ENCODE measurements at regions not wholly inside any gene's neighbourhood (a gene's known extent, or its start where the extent isn't known, plus 50 kb on each side); places are given as distances from the start of the nearest gene placed in this dataset.
"Not testable (repeated sequence)": the region's sequence is repeated elsewhere in the genome, so short reads cannot be mapped to it uniquely, and the experiment has no call there.

GRCh38 chr6:137717074-137718073 is 149.7 kb upstream of the TNFAIP3 start:
- peak overlapping the region; percentile 47 to 60 (median 58) for H3K4me3 Mint-ChIP-seq
- Histone ChIP-seq H3K27me3 (ENCODE audit: control insufficient read depth, insufficient read depth, low read length) (no peaks in the 10 kb centered on the region), H3K27ac (ENCODE audit: insufficient read depth, low read length, poor library complexity, severe bottlenecking) (peak overlapping the region; percentile 79), H3K9me3 (ENCODE audit: control insufficient read depth in 2 of 2, low read length in 2 of 2) (no peaks in the 10 kb centered on the region), H3K4me3 (ENCODE audit: low read depth, low read length) (no peak overlapping the region), H3K36me3 (ENCODE audit: control insufficient read depth, insufficient read depth, low read length) (no peaks in the 10 kb centered on the region), H3K4me1 (ENCODE audit: control insufficient read depth, insufficient read depth, low read length, poor library complexity, severe bottlenecking) (peaks cover 26% of the 10 kb centered on the region)
- H3K9me3 Mint-ChIP-seq, result peaks cover 0 to 2% (median 0%) of the 10 kb centered on the region in 7 donors
- peaks cover 18 to 48% (median 30%) of the 10 kb centered on the region in 4 donors for H3K4me1 Mint-ChIP-seq
- peak overlapping the region; percentile 92 to 98 (median 94) for H3K27ac Mint-ChIP-seq
- no peaks in the 10 kb centered on the region for H3K27me3 Mint-ChIP-seq
- DNase-seq (peak; percentile 69 to 71 (median 71)), ATAC-seq (ENCODE audit: low read depth in 2 of 2) (peak; percentile 50 to 61)
- no peaks in the 10 kb centered on the region for H3K36me3 Mint-ChIP-seq

- H3K9me3 ChIP-seq (ENCODE audit: control insufficient read depth in 2 of 2, low read length in 2 of 2); H3K36me3 Mint-ChIP-seq; H3K27me3 Mint-ChIP-seq; H3K27me3 ChIP-seq (ENCODE audit: control insufficient read depth, insufficient read depth, low read length); ATAC-seq (ENCODE audit: low read depth in 2 of 2); H3K4me3 ChIP-seq (ENCODE audit: low read depth, low read length); H3K9me3 Mint-ChIP-seq; H3K27ac ChIP-seq (ENCODE audit: insufficient read depth, low read length, poor library complexity, severe bottlenecking); H3K36me3 ChIP-seq (ENCODE audit: control insufficient read depth, insufficient read depth, low read length); DNase-seq: not testable (repeated sequence)
- H3K4me1 ChIP-seq (ENCODE audit: control insufficient read depth, insufficient read depth, low read length, poor library complexity, severe bottlenecking), result peaks cover 26% of the 10 kb centered on the region
- Mint-ChIP-seq H3K4me3 (peak overlapping the region in 1 of 4 donors; percentile 38), H3K4me1 (peaks cover 24 to 52% (median 35%) of the 10 kb centered on the region in 4 donors), H3K27ac (peak overlapping the region in 1 of 3 donors; percentile 52)
Observed at GRCh38 chr6:137718903-137719302, 148.2 kb upstream of the TNFAIP3 start.

GRCh38 chr6:137722749-137723272 is 144.2 kb upstream of the TNFAIP3 start:
- Histone ChIP-seq H3K9me3 (ENCODE audit: control insufficient read depth in 2 of 2, low read length in 2 of 2) (no peaks in the 10 kb centered on the region), H3K27me3 (ENCODE audit: control insufficient read depth, insufficient read depth, low read length) (peaks cover 2% of the 10 kb centered on the region), H3K4me3 (ENCODE audit: low read depth, low read length) (no peak overlapping the region), H3K4me1 (ENCODE audit: control insufficient read depth, insufficient read depth, low read length, poor library complexity, severe bottlenecking) (no peaks in the 10 kb centered on the region), H3K27ac (ENCODE audit: insufficient read depth, low read length, poor library complexity, severe bottlenecking) (no peak overlapping the region), H3K36me3 (ENCODE audit: control insufficient read depth, insufficient read depth, low read length) (no peaks in the 10 kb centered on the region)
- Mint-ChIP-seq H3K4me1 (peaks cover 5 to 13% (median 8%) of the 10 kb centered on the region in 4 donors), H3K36me3 (no peaks in the 10 kb centered on the region), H3K27me3 (peaks cover 4% of the 10 kb centered on the region), H3K4me3 (no peak overlapping the region), H3K27ac (peak overlapping the region in 2 of 3 donors; percentile 37 to 47), H3K9me3 (no peaks in the 10 kb centered on the region)
- DNase-seq, result peak in 1 of 3 donors; percentile 73
- peak; percentile 31 to 50 for ATAC-seq (ENCODE audit: low read depth in 2 of 2)

GRCh38 chr6:137723273-137724017 is 143.6 kb upstream of the TNFAIP3 start:
- H3K27ac Mint-ChIP-seq, result no peak overlapping the region
- no peaks in the 10 kb centered on the region for H3K9me3 ChIP-seq (ENCODE audit: control insufficient read depth in 2 of 2, low read length in 2 of 2)

GRCh38 chr6:137724018-137724403 is 143.0 kb upstream of the TNFAIP3 start:
- no peaks in the 10 kb centered on the region for H3K9me3 Mint-ChIP-seq
- H3K27ac ChIP-seq (ENCODE audit: insufficient read depth, low read length, poor library complexity, severe bottlenecking), result no peak overlapping the region
- H3K27ac Mint-ChIP-seq, result no peak overlapping the region
- no peaks in the 10 kb centered on the region for H3K4me1 ChIP-seq (ENCODE audit: control insufficient read depth, insufficient read depth, low read length, poor library complexity, severe bottlenecking)
- no peak overlapping the region for H3K4me3 Mint-ChIP-seq
- H3K27me3 Mint-ChIP-seq, result peaks cover 4% of the 10 kb centered on the region
- no peak overlapping the region for H3K4me3 ChIP-seq (ENCODE audit: low read depth, low read length)
- H3K36me3 Mint-ChIP-seq, result no peaks in the 10 kb centered on the region
- H3K4me1 Mint-ChIP-seq, result peaks cover 5 to 11% (median 7%) of the 10 kb centered on the region in 4 donors
- no peaks in the 10 kb centered on the region for H3K9me3 ChIP-seq (ENCODE audit: control insufficient read depth in 2 of 2, low read length in 2 of 2)
- DNase-seq, result no peak
- H3K27me3 ChIP-seq (ENCODE audit: control insufficient read depth, insufficient read depth, low read length), result peaks cover 2% of the 10 kb centered on the region
- no peaks in the 10 kb centered on the region for H3K36me3 ChIP-seq (ENCODE audit: control insufficient read depth, insufficient read depth, low read length)
- ATAC-seq (ENCODE audit: low read depth in 2 of 2), result no peak

More at GRCh38 chr6:137723273-137724017, 143.6 kb upstream of the TNFAIP3 start:
- H3K27me3 ChIP-seq (ENCODE audit: control insufficient read depth, insufficient read depth, low read length), result peaks cover 2% of the 10 kb centered on the region
- no peak overlapping the region for H3K4me3 Mint-ChIP-seq
- DNase-seq (no peak), ATAC-seq (ENCODE audit: low read depth in 2 of 2) (no peak)
- no peaks in the 10 kb centered on the region for H3K4me1 ChIP-seq (ENCODE audit: control insufficient read depth, insufficient read depth, low read length, poor library complexity, severe bottlenecking)
- no peak overlapping the region for H3K27ac ChIP-seq (ENCODE audit: insufficient read depth, low read length, poor library complexity, severe bottlenecking)
- peaks cover 5 to 11% (median 7%) of the 10 kb centered on the region in 4 donors for H3K4me1 Mint-ChIP-seq
- H3K9me3 Mint-ChIP-seq, result no peaks in the 10 kb centered on the region
- H3K27me3 Mint-ChIP-seq, result peaks cover 4% of the 10 kb centered on the region
- no peaks in the 10 kb centered on the region for H3K36me3 Mint-ChIP-seq
- no peak overlapping the region for H3K4me3 ChIP-seq (ENCODE audit: low read depth, low read length)
- no peaks in the 10 kb centered on the region for H3K36me3 ChIP-seq (ENCODE audit: control insufficient read depth, insufficient read depth, low read length)

GRCh38 chr6:137724495-137725211 is 142.4 kb upstream of the TNFAIP3 start:
- Histone ChIP-seq H3K4me1 (ENCODE audit: control insufficient read depth, insufficient read depth, low read length, poor library complexity, severe bottlenecking) (no peaks in the 10 kb centered on the region), H3K27ac (ENCODE audit: insufficient read depth, low read length, poor library complexity, severe bottlenecking) (no peak overlapping the region), H3K27me3 (ENCODE audit: control insufficient read depth, insufficient read depth, low read length) (peaks cover 2% of the 10 kb centered on the region), H3K36me3 (ENCODE audit: control insufficient read depth, insufficient read depth, low read length) (no peaks in the 10 kb centered on the region), H3K9me3 (ENCODE audit: control insufficient read depth in 2 of 2, low read length in 2 of 2) (no peaks in the 10 kb centered on the region), H3K4me3 (ENCODE audit: low read depth, low read length) (no peak overlapping the region)
- H3K4me1 Mint-ChIP-seq, result peaks cover 5 to 8% (median 6%) of the 10 kb centered on the region in 4 donors
- H3K27ac Mint-ChIP-seq, result no peak overlapping the region
- ATAC-seq (ENCODE audit: low read depth in 2 of 2), result no peak
- no peak for DNase-seq
- no peaks in the 10 kb centered on the region for H3K36me3 Mint-ChIP-seq
- peaks cover 4% of the 10 kb centered on the region for H3K27me3 Mint-ChIP-seq
- H3K9me3 Mint-ChIP-seq, result no peaks in the 10 kb centered on the region
- no peak overlapping the region for H3K4me3 Mint-ChIP-seq

GRCh38 chr6:137725949-137726348 is 141.1 kb upstream of the TNFAIP3 start:
- H3K9me3 ChIP-seq (ENCODE audit: control insufficient read depth in 2 of 2, low read length in 2 of 2), result no peaks in the 10 kb centered on the region
- H3K27me3 ChIP-seq (ENCODE audit: control insufficient read depth, insufficient read depth, low read length), result peaks cover 2% of the 10 kb centered on the region
- ATAC-seq (ENCODE audit: low read depth in 2 of 2) (no peak), DNase-seq (no peak)
- no peak overlapping the region for H3K4me3 Mint-ChIP-seq
- H3K27ac Mint-ChIP-seq, result no peak overlapping the region
- no peaks in the 10 kb centered on the region for H3K36me3 Mint-ChIP-seq
- peaks cover 4% of the 10 kb centered on the region for H3K27me3 Mint-ChIP-seq
- H3K4me3 ChIP-seq (ENCODE audit: low read depth, low read length), result no peak overlapping the region
- no peaks in the 10 kb centered on the region for H3K9me3 Mint-ChIP-seq
- H3K4me1 Mint-ChIP-seq, result peaks cover 5 to 8% (median 6%) of the 10 kb centered on the region in 4 donors
- no peak overlapping the region for H3K27ac ChIP-seq (ENCODE audit: insufficient read depth, low read length, poor library complexity, severe bottlenecking)
- H3K36me3 ChIP-seq (ENCODE audit: control insufficient read depth, insufficient read depth, low read length), result no peaks in the 10 kb centered on the region
- H3K4me1 ChIP-seq (ENCODE audit: control insufficient read depth, insufficient read depth, low read length, poor library complexity, severe bottlenecking), result no peaks in the 10 kb centered on the region
